ENCODE measurements at regions not wholly inside any gene's neighbourhood (a gene's known extent, or its start where the extent isn't known, plus 50 kb on each side); places are given as distances from the start of the nearest gene placed in this dataset.

DNA sequence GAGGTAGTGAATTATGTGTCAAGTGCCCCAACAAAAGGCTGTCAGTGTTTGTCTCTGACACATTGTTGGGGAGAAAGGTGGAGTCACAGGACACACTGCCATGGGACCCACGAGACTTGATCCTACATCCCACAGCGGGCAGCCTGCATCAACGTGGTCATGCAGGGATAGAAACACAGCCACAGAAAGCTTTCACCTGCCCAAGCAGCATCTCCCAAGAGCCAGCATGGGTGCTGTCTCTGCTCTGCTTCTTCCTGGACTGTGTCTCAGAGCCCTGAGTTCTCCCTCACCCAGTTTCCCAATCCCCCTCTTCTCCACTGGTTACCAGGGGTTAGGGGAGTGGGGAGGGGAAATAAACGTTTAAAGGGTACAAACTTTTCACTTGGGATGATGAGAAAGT lies 97.2 kb downstream of the VPREB1 start:
- intact Hi-C loops (cut with DNase I): no loop called here
- H3K36me3 ChIP-seq: no peaks in the 10 kb centered on the region
- no peaks in the 10 kb centered on the region for H3K4me1 ChIP-seq
- TF ChIP-seq, protein P1, sequence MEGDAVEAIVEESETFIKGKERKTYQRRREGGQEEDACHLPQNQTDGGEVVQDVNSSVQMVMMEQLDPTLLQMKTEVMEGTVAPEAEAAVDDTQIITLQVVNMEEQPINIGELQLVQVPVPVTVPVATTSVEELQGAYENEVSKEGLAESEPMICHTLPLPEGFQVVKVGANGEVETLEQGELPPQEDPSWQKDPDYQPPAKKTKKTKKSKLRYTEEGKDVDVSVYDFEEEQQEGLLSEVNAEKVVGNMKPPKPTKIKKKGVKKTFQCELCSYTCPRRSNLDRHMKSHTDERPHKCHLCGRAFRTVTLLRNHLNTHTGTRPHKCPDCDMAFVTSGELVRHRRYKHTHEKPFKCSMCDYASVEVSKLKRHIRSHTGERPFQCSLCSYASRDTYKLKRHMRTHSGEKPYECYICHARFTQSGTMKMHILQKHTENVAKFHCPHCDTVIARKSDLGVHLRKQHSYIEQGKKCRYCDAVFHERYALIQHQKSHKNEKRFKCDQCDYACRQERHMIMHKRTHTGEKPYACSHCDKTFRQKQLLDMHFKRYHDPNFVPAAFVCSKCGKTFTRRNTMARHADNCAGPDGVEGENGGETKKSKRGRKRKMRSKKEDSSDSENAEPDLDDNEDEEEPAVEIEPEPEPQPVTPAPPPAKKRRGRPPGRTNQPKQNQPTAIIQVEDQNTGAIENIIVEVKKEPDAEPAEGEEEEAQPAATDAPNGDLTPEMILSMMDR (IDR thresholded peaks at IDR 0.05): no peak
- peaks cover 13% of the 10 kb centered on the region for H3K27me3 ChIP-seq (ENCODE audit: low read depth)
- DNase-seq (no peak), ATAC-seq (no peak)
- no peak overlapping the region for H3K4me3 ChIP-seq
- H3K27ac ChIP-seq: no peak overlapping the region
- no peaks in the 10 kb centered on the region for H3K9me3 ChIP-seq

DNA sequence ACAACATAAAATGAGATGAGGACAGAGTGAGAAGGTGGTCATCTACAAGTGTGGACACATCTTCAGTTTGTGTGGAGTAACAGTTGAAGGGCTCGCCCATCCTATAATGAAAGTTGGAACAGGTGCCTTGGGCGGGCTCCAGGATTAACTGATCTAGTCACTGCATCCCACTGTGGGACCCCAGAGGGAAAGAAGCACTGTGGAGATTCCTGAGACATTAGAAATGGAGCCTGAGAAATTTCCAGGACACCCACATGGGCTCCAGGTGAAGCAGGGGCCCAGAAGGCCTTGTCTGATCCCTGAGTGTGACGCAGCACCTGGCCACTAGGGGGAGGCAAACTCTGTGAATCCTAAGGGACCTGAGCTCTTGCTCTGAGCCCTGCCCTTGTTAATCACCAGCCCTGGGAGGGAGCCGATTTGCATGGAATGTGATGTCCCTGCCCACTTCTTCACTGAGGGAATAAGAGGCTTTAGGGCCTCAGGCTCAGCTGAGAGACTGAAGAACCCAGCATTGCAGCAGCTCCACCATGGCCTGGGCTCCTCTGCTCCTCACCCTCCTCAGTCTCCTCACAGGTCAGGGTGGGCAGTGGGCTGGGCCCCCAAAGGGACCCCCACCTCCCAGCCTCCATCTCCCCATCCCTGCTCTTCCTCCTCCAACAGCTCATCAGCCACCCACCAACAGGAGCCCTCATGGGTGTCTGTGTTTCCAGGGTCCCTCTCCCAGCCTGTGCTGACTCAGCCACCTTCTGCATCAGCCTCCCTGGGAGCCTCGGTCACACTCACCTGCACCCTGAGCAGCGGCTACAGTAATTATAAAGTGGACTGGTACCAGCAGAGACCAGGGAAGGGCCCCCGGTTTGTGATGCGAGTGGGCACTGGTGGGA lies 98.4 kb downstream of the VPREB1 start:
- TF ChIP-seq, protein P1 (IDR thresholded peaks at IDR 0.05): peak; percentile 95
- Histone ChIP-seq H3K27ac (no peak overlapping the region), H3K27me3 (ENCODE audit: low read depth) (peaks cover 13% of the 10 kb centered on the region), H3K9me3 (no peaks in the 10 kb centered on the region), H3K36me3 (no peaks in the 10 kb centered on the region), H3K4me1 (no peaks in the 10 kb centered on the region), H3K4me3 (no peak overlapping the region)
- DNase-seq (peak; percentile 68), ATAC-seq (peak; percentile 75 to 84)
- intact Hi-C loops (cut with DNase I): no loop called here

DNA sequence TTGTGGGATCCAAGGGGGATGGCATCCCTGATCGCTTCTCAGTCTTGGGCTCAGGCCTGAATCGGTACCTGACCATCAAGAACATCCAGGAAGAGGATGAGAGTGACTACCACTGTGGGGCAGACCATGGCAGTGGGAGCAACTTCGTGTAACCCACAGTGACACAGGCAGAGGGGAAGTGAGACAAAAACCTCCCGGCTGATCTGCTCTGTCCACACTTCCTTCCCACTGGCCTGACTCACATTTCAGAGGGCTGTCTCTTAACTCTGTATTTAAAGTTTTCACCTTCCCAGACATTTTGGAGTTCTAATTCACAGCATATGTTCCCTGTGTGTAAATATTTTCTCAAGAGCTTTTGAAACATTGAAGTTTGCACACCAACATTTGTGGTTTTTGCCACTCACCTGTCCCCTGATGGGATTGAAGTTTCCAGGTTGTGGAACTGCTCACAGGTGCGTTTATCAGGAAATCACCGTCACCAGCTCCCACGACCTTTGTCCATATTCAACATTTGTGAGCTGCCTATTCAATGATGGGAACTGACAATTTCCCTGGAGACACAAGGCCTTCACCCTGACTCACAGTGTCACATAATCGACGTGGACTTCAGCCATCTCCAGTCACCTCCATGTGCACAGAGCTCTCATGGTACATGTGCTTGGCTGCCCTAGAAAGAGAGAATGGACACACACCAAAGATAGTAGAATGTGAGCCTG lies 99.2 kb downstream of the VPREB1 start:
- Histone ChIP-seq H3K4me1 (no peaks in the 10 kb centered on the region), H3K4me3 (no peak overlapping the region), H3K9me3 (no peaks in the 10 kb centered on the region), H3K36me3 (no peaks in the 10 kb centered on the region), H3K27ac (no peak overlapping the region), H3K27me3 (ENCODE audit: low read depth) (peaks cover 13% of the 10 kb centered on the region)
- TF ChIP-seq, protein P1 (IDR thresholded peaks at IDR 0.05): no peak
- ATAC-seq (peak; percentile 61 to 80), DNase-seq (no peak)
- intact Hi-C loops (cut with DNase I): no loop called here

DNA sequence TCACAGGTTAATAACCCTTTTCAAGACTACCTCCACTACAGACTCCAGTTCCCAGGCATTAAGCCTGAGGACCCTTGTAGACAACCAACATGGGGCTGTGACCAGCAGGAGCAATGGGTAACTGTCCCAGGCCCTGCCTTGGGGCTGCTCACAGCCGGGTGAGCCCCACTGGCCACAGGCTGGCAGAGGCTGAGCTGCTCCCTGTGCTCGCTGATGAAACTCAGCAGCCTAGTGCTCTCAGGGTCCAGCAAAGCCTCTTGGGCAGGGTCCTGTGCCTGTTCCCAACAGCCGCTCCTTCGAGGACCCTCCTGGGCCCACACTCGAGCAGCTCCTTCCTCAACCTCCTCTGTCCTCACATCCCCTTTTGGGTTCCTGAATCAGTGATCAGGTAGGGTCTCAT lies 99.8 kb downstream of the VPREB1 start:
- Histone ChIP-seq H3K4me1 (no peaks in the 10 kb centered on the region), H3K27ac (no peak overlapping the region), H3K9me3 (no peaks in the 10 kb centered on the region), H3K36me3 (no peaks in the 10 kb centered on the region), H3K4me3 (no peak overlapping the region), H3K27me3 (ENCODE audit: low read depth) (peaks cover 17% of the 10 kb centered on the region)
- TF ChIP-seq, protein P1 (IDR thresholded peaks at IDR 0.05): no peak
- ATAC-seq (no peak), DNase-seq (no peak)
- intact Hi-C loops (cut with DNase I): no loop called here

DNA sequence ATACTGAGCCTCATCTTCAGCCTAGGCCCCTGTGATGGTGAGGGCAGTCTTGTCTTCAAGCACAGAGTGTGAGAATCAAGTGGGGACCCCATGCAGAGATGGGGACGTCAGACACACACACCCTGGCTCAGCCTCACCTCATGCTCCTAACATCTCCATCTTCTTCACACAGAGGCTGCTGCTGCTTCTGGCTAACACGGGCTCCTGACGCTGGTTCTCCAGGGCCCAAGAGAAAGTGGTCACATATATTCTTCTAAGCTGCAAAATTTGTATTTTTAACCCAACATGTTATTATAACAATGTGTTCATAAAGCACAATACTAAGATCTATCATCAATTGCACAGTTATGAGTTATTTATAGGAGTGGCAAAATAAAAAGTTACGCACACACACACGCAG lies 101.2 kb downstream of the VPREB1 start:
- intact Hi-C loops (cut with DNase I): no loop called here
- TF ChIP-seq, protein P1 (IDR thresholded peaks at IDR 0.05): no peak
- ATAC-seq (no peak), DNase-seq (no peak)
- no peaks in the 10 kb centered on the region for H3K9me3 ChIP-seq
- H3K27me3 ChIP-seq (ENCODE audit: low read depth): peaks cover 10% of the 10 kb centered on the region
- no peaks in the 10 kb centered on the region for H3K4me1 ChIP-seq
- H3K36me3 ChIP-seq: no peaks in the 10 kb centered on the region
- H3K27ac ChIP-seq: no peak overlapping the region
- no peak overlapping the region for H3K4me3 ChIP-seq

All from lower lobe of right lung (tissue), 2 donors.